Stomach (tissue), 4 donors: ENCODE measurements at regions not wholly inside any gene's neighbourhood (a gene's known extent, or its start where the extent isn't known, plus 50 kb on each side); places are given as distances from the start of the nearest gene placed in this dataset.

Source experiments
- EP300 ChIP-seq: sonication (generic); formaldehyde crosslinking; IDR thresholded peaks from one replicate; pipeline ENCODE4 v1.6.1; 2017; ENCODE audit warnings: antibody characterized with exemption
- POLR2A ChIP-seq, 4 donors: fragments of 450-650 bp; IDR thresholded peaks; one replicate each; pipeline ENCODE4 v1.6.1; 2016; ENCODE audit warnings: antibody characterized with exemption in 4 of 4, control low read depth in 2 of 4, mild to moderate bottlenecking in 1 of 4, moderate library complexity in 1 of 4
- POLR2AphosphoS5 ChIP-seq, 3 donors: sonication (generic); formaldehyde crosslinking; IDR thresholded peaks; one replicate each; pipeline ENCODE4 v1.6.1; 2016; ENCODE audit warnings: antibody characterized with exemption in 3 of 3
- TF ChIP-seq, protein P1 (sequence below), 7 experiments: fragments of 450-650 bp in 4 of 7; fragments of 200-600 bp in 3 of 7; sonication (generic) in 3 of 7; IDR thresholded peaks; one replicate each; pipeline ENCODE4 v1.5.1; 2016 to 2019; ENCODE audit warnings: antibody characterized with exemption in 7 of 7, control low read depth in 2 of 7, mild to moderate bottlenecking in 1 of 7

DNA sequence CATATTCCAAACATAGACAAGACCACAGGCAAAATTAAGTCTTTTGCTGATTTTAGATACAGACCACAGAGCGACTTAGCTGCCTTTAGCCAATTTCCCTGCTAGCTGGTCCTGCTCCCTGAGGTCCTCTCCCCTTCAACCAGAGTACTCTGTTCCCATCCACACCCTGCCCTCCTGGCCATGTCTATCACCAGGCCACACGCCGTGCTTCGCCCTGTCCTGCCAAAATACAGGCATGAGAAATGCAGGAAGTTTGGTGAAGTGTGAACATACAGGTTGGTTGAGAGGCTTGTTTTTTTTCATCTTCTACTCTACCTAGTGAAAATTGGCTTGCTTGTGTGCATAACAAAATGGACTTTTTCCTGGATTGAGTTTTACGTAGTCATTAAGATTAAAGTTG is 226.2 kb upstream of the TENM3 start:
- TF ChIP-seq, protein P1, sequence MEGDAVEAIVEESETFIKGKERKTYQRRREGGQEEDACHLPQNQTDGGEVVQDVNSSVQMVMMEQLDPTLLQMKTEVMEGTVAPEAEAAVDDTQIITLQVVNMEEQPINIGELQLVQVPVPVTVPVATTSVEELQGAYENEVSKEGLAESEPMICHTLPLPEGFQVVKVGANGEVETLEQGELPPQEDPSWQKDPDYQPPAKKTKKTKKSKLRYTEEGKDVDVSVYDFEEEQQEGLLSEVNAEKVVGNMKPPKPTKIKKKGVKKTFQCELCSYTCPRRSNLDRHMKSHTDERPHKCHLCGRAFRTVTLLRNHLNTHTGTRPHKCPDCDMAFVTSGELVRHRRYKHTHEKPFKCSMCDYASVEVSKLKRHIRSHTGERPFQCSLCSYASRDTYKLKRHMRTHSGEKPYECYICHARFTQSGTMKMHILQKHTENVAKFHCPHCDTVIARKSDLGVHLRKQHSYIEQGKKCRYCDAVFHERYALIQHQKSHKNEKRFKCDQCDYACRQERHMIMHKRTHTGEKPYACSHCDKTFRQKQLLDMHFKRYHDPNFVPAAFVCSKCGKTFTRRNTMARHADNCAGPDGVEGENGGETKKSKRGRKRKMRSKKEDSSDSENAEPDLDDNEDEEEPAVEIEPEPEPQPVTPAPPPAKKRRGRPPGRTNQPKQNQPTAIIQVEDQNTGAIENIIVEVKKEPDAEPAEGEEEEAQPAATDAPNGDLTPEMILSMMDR (IDR thresholded peaks at IDR 0.05) = no peak
- no peak for TF ChIP-seq POLR2AphosphoS5 (IDR thresholded peaks at IDR 0.05)
- no peak for TF ChIP-seq EP300
- no peak for TF ChIP-seq POLR2A (IDR thresholded peaks at IDR 0.05)
